Occipital lobe (tissue), 1 donor: ENCODE measurements at regions not wholly inside any gene's neighbourhood (a gene's known extent, or its start where the extent isn't known, plus 50 kb on each side); places are given as distances from the start of the nearest gene placed in this dataset.

Source experiments
- DNase-seq: peaks from one replicate; lab custom pipeline; 2025; lab: John Stamatoyannopoulos, UW

DNA sequence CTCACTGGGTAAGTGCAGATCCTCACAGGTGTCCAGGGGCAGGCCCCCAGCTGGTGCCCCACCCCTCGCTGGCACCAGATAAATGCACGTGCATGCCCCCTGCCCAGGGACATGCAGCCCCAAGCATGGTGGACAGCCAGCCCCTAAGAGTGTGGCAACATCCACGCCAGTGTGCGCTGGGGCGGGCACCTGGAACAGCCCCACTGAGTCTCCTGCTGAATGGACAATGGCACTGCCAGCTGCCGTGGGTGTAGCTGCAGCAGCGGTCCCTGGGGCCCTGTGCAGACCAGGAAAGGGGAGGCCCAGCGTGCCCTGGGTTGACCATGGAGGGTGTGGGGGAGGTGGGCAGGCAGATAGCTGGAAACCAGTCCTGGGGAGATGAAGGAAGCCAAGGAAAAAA lies 538.7 kb upstream of the SGCG start:
- no peak for DNase-seq

DNA sequence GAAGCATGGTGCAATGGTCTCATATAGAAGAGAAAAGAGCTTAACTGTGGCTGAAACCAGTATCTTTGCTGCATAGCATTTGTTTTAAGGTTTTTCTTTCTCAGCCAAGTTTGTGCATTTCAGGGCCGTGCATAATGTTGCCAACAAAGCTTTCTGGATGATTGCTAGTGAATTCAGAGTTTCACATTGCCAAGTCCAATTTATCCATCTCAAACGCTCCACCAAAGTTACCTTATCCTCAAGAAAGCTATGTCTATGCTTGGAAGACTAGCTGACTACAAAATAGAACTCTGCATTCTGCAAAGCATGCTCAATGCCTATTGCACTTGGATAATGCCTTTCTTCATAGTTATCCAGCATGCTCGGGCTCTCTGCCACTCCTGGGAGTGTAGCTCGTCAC lies 535.8 kb upstream of the SGCG start:
- DNase-seq, result no peak

DNA sequence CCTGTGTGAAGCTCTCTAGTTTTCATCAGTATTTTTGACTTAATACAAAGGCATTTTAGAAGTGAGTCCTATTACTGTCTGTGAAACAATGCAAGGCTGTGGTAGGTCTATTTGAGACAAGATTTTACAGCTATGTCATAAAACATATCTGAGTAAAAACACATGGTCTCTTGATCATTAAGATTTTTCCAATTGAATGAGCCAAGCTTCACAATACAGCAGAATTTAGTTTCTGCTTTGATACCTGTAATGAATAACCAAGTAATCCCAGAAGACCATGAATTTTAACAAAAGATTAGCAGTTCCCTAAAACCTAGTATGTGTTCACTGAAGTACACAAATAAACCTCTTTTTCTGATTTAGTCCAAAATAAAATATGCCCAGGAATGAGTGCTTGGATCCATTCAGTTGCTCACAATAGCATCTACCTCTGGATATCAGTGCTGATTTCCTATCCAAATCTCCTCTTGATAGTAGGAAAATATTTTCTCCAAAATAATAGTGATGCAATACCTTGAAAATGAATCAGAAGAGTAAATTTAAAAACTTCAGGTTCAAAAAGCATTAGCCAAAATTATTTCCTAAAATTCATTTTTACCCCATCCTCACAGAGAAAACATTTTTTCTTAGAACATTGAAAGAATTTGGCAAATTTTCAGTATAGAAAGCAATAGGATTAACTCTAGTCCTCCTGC lies 533.5 kb upstream of the SGCG start:
- DNase-seq, result no peak

DNA sequence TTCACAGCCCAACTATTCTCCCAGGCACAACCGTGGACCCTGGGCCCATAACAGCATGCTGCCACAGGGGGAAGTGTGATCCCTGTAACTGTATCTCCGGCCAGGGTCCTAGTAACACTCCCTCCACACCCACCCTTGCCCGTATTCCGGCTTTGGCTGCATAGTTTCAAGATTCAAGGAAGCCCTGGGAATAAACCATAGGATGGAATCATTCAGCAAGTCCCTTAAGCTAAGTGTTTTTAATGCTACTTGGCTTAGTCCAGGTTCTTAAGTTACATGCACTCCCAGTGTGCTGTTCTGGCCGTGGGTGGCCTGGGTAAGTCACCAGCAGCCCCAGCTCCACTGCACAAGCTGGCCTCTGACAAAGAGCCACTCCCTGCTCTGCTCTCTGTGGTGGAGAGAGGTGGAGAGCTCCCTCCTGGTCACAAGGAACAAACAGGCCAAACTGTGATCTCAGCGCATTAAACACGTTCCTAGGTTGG lies 532.4 kb upstream of the SGCG start:
- no peak for DNase-seq

DNA sequence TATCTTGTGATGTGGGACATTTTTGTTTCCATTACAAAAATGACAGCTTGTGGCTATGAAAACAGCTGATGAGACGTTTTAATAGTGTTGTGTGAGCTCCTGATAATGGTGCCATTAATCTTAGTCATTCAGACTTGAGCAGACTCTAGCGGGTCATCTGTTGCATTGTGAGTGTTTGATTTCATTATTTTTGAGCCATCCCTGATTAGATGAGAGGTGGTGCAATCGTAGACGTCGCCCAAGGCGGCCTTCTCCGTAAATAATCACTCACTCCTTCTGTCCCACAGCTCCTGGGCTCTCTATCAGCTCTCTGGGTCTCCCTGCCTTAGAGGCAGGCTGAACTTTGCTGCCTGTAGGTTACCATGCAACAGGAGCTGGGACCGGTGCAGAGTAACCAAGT lies 528.0 kb upstream of the SGCG start:
- DNase-seq, result no peak

DNA sequence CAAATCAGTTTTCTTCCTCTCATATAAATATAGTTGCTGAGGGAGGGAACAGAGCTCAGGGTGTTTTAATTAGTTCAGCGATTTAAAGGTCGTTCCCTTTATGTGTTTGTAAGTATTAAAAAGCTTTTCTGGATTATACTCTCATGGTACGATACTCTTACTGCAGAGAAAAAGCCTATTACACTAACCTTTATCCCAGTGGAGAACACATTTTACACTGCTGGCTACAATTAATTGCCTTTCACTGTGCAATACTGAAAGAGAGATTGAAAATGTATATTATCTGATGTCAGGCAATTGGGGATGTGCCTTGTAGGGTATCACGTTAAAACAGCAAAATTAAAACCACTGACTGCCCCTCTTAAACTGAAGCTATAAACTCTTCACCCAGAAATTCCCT lies 526.9 kb upstream of the SGCG start:
- DNase-seq, result no peak

DNA sequence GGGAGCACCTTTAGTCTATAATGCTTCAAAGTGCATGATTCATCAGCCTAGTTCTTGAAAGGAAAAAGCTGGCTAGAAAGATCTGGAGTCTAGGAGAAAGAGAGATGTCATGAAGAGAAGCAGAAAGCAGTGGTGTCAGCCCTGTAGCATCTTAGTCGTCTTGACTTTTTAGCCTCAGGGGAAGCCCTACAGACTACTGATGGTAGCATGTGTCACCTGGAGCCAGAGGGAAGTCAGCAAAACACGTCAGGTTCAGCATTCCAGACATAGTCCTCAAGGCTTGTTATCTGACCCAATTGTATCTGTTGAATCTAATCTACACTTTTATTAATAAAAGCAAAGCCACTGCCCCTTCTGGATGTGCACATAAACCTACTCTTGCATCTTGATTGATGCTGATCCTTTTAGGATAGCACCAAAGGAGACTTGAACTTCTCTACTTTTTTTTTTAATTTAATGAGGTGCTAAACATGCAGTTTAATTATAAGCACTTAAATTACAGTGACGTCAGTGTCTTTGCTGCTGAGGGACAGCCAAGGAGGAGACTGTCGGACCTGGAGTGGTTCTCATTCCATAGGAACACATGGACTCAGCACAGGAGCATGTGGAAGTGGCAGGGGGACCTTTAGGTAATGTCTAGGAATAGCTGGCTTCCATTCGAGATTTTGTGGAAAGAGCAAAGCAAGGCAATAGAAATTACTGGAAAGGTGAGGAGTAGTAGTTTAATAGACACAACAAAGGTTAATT lies 525.5 kb upstream of the SGCG start:
- no peak for DNase-seq

DNA sequence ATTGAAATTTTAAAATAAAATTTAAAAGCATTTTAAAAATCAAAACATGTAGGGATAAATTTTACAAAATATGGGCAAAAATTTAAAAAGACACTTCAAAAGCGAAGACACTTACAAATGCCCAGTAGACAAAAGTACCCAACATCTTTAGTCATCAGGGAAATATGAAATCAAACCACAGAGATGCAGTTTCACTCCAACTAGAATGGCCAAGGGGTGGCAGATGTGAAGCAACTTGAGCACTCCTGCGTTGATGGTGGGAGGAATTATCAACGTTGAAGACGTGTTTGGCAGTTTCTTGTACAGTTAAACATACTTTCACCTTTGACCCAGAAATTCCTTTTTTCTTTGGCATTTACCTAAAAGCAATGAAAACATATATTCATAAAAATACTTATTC lies 518.0 kb upstream of the SGCG start:
- DNase-seq, result no peak

DNA sequence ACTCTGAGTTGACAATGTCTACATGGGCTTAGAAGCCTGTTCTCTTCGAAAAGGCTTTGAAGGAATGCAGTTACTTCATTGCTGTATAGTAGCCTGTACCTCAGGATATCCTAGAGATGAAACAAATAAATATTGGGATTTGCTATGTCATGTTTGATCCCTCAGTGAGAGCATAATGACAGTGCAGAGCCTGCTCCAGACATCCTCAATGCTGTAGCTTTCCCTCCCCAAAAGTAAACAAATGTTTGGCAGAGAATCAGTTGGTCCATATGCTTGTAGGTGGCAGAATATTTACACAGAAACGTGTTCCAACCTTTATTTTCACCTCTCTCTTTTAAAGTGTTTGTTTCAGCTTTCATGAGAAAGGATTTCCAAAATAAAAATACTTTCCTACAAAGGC lies 515.3 kb upstream of the SGCG start:
- no peak for DNase-seq

DNA sequence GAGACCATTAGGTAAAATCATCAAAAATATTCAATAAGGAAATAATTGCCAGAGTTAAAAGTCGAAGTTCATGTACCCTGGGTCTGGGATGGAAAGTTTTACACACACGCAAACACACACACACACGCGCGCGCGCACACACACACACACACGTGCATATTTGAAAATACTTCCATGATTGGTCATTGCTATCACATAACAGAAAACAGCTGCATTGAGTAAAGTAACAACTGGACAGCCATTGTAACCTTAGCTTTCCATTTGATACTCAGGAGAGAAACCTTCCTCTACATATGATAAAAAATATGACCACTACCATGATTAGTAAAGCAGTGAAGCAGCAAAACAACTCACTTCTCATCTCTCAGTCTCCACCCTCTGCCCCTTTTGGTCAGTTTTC lies 490.0 kb upstream of the SGCG start:
- no peak for DNase-seq

DNA sequence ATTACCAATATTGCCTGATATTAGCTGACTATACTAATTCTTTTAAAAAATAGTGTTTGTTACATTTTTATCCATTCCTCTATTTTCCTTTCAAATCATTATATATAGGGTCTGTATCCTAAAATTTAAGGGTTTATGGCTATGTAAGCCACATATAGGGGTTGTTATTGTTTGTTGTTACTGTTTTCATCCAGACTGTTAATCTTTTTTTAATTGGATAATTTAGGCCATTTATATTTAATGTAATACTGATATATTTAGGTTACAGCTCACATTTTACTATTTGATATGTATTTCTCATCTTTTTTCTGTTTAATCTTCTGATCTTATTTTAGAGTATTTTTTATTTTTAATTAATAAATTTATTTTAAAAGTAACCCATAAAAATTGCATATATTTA lies 487.1 kb upstream of the SGCG start:
- no peak for DNase-seq

DNA sequence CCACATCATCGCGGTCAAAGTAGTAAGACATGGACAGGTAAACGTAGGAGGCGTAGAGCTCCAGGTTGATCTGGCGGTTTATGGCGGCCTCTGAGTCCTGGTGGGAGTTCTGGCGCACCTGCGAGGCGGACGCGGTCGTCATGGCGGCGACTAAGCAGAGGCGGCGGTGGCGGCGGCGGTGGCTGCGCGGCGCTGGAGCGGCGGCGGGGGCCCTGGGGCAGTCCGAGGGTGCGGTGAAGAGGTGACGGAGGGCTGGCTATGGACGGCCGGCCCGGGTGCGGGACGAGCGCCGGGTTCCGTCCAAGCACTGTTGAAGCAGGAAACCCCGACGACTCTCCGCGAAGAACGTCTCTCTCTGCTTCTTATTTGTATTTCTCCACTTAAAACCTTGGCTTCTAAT lies 484.3 kb upstream of the SGCG start:
- DNase-seq, result no peak

DNA sequence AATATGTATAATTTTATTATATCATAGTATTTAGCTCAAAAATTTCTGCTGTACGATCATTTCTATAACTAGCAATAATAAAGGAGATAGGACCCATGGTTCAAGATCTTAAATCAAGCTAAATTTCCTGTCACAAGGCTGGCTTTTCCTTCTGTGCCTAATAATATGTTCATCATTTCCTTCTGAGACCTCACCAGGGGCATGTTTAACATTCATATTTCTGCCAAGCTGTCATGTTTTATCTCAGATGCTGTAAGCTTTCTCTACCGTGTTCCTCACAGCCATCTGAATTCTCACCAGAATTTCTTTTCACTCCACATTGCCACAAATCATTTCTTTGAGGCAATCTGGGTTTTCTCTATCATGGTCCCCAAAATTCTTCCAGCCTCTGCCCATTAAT lies 482.3 kb upstream of the SGCG start:
- DNase-seq, result no peak

DNA sequence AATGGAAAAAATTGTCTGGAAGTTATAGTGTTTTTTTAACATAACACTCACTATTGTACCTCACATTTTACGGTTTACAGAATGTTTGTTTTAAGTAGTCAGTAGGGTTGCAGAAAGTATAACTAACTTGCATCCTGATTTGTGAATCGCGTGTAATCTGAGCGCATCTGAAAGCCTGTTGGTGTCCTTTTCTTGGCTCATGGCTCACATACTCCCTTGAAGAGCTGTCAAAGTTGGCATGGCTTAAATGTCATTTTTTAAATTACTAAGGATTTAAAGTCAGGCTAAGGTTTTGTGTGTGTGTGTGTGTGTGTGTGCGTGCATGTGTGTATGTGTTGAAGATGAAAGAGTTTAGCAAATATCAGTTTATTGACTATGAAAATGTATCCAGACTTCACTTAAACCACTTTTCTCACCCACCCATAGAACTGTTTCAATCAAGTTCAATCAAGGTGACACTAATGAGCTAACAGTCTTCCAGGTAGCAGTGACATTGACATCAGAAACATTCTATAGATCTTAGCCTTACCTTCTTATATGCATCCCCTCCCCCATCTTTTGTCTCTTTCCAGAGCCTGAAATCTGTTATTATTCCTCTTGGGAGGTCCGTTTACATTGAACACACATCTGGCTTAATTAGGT lies 480.4 kb upstream of the SGCG start:
- DNase-seq, result no peak

DNA sequence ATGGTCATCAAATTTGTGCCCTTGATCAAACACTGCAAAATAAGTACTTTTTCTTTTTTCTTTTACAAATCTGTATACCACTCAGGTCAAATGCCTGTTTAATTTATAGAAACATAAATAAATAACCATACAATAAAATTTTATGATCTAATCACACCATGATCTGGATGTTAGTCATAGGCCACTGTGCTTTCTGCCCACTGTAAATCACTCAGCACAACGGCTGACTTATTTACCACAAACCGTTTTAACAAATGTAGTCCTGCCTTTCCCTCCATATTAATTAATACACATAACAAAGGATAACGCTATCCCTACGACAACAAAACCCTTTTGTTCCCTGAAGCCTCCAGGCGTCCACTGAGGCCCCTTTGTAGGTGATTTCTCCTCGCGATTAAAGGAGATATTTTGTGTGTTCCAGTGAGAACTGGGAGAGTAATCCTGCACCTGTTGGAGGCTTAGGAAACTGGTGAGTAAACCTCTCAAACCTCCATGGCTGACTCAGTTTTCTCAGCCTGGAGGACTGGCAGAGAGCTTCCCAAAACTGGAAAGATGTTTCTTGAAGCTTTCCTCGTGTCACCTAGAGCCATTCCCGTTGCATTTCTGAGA lies 477.1 kb upstream of the SGCG start:
- DNase-seq, result no peak

DNA sequence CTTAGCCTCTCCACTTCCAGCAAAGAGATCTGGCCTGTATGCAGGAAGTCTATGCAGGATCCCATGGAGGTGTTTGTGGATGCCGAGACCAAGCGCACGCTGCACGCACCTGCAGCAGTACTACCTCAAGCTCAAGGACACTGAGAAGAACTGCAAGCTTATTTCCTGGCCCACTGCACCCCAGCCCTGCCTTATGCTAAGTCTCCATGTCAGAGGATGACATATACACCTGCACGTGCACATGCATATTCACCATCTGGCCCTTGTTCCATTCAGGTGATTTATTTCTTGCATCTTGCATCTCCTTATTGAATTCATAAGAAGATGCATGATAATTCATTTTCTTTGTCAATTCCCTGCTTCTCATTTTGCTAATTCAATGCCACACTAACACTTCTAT lies 472.8 kb upstream of the SGCG start:
- no peak for DNase-seq

DNA sequence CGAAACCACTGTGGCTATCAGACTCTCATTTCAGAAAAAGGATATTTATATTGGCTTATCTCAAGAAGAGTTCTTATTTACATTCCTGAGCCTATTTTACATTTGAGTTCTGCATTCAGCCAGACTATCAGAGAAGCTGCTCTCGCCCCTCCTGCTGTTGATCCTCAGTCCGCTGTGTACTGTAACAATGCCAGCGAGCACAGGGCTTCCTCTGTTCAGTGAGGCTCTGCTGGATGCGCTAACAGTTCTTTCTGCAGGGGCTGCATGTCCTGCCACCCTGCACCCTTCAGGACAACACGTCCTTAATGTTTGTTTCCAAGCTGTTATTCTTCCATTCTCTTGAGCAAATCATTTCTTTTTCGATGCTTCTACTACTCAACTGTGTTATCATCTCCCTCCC lies 463.7 kb upstream of the SGCG start:
- no peak for DNase-seq

DNA sequence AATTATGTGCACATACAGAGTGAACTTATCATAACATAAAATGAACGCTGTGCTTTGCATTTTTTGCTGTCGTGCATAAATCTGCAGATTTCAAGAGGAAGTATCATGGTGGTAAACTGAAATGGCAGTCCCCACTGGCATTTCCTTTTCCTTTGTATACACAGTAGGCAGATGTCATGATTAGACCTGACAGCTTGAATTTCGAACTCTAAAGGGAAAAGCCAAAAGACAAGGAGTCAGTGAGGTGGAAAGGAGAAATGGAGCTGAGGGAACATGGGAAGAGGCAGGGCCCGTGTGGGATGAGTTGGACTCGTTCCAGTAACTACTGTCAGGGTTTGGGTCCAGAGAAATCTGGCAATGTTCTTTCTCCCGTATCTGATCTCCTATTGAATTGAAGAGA lies 454.1 kb upstream of the SGCG start:
- DNase-seq, result no peak

DNA sequence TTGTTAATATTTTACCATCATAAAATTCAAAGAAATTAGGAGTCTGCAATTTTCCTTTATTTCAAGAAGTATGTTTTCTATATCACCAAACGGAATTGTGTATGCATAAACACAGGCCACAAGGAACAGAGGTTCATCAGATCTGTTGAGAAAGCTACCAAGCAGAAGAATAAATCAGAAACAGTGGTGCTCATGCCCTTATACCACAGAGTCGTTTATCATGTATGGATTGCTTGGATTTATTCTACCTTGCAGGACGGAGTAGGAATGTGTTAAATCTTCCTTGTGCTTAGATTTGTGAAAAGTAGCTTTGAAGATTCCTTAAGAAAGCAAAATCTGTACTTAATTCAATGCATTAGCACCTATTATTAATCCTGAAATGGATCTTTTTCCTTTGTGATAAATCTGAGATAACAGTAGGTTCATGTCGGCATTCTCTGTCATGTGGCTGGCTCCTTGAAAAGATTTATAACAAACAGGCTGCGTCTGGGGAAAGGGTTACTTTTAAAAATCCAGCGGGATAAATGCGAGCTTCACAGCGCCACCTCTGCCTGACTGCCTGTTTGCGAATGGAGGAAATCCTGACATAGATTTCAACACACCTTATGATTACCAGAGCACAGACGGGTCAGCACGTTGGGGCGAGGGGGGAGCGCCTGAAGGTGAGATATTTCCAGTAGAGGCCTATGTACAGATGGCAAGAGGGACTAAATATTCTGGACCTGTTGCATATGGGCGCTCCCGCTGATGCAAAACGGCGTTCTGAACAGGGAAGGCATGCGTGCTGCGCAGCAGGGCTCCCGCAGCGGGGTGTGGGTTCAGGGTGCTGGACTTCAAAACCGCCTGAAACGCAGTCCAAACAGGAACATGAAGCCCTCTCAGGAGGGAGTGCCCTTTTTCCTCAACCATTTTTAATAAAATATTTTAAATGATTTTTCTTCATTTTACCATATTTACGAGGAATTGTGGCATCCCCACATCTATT lies 445.5 kb upstream of the SGCG start:
- no peak for DNase-seq

DNA sequence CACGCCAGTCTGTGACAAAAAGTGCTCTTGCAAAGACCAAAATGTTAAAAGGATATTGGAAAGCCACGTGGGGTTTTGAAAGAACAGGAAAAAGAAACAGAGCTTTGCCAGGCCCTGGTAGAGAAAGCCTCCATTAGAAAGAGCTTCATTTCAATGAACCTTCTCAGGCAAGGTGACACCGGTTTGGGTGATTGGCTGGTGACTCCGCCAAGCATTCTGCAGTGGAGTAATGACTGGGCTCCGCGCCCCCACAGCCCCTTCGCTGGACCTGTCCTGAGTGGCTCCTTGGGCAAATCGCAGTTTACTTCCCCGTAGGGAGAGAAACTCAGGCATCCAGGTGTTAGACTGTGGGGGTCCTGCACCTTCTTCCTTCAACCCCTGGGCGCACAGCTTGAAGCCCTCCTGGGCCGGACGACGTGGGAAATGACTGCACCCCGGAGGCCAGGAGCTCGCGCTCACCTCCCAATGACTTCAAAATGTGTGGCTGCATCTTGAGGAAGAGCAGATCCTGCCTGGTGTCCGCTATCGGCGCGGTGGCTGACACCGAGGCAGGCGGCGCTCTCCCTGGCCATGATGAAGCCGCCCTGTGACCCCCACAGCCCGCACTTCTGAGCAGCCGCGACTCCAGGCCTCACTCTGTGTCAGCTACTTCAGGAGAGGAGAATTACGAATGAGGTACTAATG lies 444.6 kb upstream of the SGCG start:
- DNase-seq, result no peak

DNA sequence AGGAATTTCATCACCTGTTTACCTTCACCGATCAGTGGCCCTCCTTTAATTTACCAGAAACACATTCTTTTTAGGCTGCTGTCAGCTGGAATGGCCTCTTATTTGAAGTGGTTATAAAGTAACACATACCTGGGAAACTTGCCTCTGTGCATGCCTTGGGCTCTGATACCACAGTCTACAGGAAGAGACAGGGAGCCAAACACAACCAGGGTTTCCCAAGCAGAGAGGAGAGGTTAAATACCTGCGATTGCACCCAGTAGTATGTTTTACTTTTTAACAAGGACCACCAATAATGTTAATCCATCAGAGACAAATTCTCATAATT lies 444.0 kb upstream of the SGCG start:
- DNase-seq, result no peak
